NCI-H2196 (cell line): ENCODE measurements at regions not wholly inside any gene's neighbourhood (a gene's known extent, or its start where the extent isn't known, plus 50 kb on each side); places are given as distances from the start of the nearest gene placed in this dataset.
"Not testable (repeated sequence)": the region's sequence is repeated elsewhere in the genome, so short reads cannot be mapped to it uniquely, and the experiment has no call there.

Experiments used
- DNase-seq: peaks from one replicate; lab custom pipeline; 2025; ENCODE audit not compliant: unreplicated experiment; lab: John Stamatoyannopoulos, UW

GRCh38 chrX:131881194-131881593, 141.9 kb upstream of the STK26 start:
- DNase-seq: no peak

- not testable (repeated sequence) for DNase-seq
Observed at GRCh38 chrX:131885042-131885441, 138.1 kb upstream of the STK26 start.

DNA sequence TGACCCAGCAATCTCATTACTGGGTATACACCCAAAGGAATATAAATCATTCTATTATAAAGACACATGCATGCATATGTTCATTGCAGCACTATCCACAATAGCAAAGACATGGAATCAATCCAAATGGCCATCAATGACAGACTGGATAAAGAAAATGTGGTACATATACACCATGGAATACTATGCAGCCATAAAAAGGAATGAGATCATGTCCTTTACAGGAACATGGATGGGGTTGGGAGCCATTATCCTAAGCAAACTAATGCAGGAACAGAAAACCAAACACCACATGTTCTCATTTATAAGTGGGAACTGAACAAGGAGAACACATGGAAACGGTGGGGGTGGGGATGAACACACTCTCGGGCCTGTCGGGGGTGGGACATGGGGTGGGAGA, 129.2 kb upstream of the STK26 start:
- DNase-seq: not testable (repeated sequence)

GRCh38 chrX:131894995-131895394, 128.1 kb upstream of the STK26 start:
- DNase-seq: no peak

GRCh38 chrX:131895807-131896206, 127.3 kb upstream of the STK26 start:
- DNase-seq: no peak

GRCh38 chrX:131901546-131901945, 121.6 kb upstream of the STK26 start:
- DNase-seq: no peak

GRCh38 chrX:131907488-131908314, 115.4 kb upstream of the STK26 start:
- no peak for DNase-seq

DNA sequence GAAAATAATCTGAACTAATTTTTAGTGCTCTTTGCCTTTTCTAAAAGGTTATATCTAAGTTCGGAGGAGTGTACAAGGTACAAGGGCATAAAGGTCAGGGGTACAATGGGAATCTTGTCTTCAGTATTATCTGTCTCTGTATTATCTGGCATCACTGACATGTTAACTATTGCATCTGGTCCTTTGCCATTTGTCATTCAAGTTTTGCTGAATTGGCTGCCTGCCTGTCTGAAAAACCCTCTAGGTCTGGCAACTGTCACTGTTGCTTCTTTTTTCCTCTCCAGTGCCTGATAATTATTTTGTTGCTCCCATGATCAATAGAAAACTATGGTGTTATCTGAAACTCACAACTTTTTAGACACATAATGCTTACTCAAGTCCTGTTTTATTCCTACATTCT, 112.5 kb upstream of the STK26 start:
- no peak for DNase-seq

GRCh38 chrX:131915488-131915887, 107.6 kb upstream of the STK26 start:
- no peak for DNase-seq

- no peak for DNase-seq
Observed at GRCh38 chrX:131917588-131917987, 105.5 kb upstream of the STK26 start.

- no peak for DNase-seq
Observed at GRCh38 chrX:131918839-131919238, 104.3 kb upstream of the STK26 start.

DNA sequence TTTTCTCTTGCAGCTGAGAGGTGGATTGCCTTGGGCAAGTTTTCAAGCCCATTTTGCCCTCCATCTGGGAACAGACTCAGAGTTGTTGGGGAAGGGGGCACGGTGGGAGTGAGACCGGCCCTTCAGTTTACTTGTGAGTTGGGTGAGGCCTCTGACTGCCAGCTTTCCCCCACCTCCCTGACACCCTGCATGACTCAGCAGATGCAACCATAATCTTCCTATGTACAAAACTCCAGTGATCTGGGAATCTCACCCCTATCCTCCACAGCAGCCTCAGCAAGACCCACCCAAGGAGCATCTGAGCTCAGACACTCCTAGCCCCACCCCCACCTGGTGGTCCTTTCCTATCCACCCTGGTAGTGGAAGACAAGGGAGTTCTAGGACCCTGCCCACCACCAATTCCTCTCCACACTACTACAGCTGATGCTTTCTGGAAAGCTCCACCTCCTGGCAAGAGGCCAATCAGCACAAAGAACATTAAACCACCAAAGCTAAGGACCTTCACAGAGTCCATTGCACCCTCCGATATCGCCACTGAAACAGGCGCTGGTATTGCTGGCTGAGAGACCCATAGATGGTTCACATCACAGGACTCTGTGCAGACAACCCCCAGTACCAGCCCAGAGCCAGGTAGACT, 99.4 kb upstream of the STK26 start:
- no peak for DNase-seq

DNA sequence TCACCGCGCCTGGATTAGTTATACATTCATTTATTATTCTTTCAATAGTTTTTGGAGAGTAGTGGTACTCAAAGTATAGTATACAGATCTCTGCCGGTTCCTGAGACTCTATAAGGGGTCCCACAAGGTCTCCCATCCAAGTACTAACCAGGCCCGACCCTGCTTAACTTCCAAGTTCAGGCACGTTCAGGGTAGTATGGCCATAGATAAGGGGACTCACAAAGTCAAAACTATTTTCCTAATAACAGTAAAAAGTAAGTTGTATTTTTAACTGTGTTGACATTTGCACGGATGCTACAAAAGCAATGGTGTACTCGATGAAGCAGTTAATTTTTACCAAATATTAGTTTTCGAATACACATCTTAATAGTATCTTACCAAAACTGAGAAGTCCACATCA, 84.4 kb upstream of the STK26 start:
- DNase-seq: no peak

GRCh38 chrX:131942034-131942433, 81.1 kb upstream of the STK26 start:
- DNase-seq: no peak

DNA sequence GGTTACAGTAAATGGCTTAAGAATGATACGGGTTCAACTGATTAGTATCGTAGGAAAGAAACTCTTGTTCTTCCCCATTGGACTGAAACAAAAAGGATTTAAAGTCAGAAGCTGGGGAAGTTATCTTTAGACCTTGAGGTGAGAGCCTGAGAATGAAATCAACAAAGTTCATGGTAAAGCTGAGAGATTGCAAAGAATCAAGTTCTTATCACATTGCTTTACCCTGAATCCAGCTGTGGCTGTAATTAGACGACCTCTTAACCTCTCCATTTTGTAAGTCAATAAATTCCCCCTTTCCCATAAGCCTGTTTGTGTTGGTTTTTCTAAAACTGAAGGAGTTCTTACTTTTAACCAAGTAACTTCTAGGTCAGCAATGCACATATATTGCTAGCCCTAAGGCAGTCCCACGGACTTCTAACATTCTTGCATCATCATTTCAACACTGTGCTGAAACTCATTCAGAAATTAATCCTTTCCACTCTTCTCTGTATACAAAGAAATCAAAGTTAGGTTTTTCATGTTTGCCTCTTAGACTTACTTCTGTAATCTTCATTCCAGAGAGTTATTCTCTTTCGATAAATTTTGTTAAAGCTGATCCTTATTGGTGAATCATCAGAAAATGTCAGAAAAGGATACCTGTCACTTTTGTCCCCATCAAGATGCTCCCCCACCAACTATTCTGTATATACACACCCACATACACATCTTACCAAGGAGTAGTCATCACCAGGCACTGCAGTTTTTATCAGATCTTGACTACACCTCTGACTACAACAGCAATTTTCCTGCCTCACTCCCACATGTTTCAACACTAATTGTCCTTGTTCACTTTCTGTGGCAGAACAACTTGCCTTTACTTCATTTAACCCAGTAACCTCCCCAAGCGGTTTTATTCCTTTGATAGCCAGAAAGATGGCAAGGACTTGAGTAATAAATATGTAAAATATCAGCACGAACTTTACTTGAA, 77.9 kb upstream of the STK26 start:
- DNase-seq: no peak

DNA sequence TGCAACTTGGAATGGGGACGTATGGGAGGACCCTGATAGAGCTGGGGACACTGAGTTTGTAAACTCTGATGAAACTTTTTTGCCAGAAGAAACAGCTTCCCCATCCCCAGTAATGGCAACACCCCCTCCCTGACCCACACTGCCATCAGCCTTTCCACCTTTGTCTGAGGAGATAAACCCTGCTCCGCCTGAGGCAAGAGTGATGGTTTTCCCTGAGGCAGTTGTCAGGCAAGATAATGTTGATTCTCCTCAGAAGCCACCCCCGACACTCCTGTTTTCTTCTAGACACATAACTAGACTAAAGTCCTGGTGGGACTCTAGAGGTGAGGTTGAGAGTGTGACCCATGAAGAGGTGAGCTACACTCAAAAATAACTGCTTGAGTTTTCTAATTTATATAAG, 71.9 kb upstream of the STK26 start:
- DNase-seq: no peak

DNA sequence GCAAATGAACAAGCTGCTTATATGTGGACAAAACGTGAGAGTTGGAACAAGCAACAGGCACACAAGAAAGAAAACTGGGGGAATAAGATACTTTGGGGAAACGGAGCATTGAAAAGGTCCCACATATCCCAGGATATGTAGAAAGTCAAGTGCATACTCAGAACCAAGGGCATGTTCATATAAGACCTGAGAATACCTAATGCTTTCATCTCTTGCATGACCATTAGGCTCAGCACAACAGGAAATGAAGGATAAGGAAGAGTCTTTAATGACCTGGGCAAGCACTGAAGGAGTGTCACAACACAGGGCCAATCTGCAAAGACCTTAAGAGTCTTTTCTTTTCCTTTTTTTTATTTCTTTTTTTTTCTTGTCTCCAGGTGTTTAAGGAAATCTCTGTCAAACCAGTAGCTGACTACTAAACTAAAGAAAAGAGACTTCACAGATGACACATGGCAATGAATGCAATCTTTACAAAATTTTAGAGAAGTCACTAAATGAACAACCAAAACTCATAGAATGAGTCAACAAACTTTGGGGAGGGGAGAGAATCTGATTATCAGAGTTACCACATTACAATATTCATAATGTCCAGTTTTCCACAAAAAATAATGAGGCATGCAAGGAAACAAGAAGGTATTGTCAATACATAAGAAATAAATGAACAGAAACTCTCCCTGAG, 67.9 kb upstream of the STK26 start:
- DNase-seq: no peak

DNA sequence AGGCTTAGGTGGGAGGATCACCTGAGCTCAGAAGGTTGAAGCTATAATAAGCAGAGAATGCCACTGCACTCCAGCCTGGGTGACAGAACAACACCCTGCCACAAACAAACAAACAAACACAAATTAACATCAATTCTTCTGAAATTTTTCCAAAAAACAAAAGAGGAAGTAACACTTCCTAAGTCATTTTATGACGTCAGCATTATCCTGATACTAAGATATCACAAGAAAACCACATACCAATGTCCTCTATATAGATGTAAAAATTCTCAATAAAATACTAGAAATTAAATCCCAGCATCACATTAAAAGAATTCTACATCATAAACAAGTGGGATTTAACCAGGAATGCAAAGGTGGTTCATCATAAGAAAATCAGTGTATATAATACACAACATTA, 64.4 kb upstream of the STK26 start:
- no peak for DNase-seq

DNA sequence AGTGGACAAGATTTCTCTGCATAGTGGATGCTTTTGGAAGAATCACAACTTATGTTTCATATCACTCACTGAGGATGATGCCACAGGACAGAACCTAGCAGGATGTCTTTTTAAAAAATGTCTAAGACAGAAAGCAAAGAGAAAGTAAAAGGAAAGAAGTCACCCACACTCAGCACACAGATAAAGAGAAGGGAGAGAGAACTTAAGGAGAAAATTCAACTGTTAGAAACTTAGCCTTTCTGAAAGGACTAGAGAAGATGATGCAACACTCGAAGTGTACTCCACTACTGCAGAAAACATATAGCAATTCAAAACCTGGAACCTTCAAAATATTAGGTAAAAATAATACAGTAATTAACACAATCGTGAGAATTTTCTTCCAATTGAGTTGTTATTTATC, 52.8 kb upstream of the STK26 start:
- DNase-seq: no peak
